ENCODE measurements at regions not wholly inside any gene's neighbourhood (a gene's known extent, or its start where the extent isn't known, plus 50 kb on each side); places are given as distances from the start of the nearest gene placed in this dataset.
"Not testable (repeated sequence)": the region's sequence is repeated elsewhere in the genome, so short reads cannot be mapped to it uniquely, and the experiment has no call there.

GRCh38 chr6:168929871-168930450 lies 323.7 kb downstream of the THBS2 start:
- DNase-seq: no peak

DNA sequence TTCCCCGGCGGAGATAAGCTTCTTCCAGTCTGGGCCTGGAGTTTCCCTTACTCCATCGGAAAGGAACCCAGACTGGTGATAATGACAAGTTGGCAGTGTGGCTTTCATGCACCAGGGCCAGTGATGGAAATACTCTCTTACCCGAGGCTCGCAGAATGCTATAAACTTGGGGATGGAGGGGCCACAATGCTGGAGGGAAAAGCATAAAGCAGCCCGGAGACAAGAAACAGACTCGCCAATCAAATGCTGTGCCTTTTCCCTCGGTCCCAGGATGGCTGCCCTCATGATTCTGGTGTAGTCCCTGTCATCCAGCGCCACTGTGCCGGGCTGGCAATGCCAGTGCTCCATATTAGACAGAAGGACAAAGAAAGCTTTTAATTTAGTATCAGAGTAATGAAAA lies 325.6 kb downstream of the THBS2 start:
- no peak for DNase-seq

GRCh38 chr6:168927026-168927425 lies 326.6 kb downstream of the THBS2 start:
- no peak for DNase-seq

DNA sequence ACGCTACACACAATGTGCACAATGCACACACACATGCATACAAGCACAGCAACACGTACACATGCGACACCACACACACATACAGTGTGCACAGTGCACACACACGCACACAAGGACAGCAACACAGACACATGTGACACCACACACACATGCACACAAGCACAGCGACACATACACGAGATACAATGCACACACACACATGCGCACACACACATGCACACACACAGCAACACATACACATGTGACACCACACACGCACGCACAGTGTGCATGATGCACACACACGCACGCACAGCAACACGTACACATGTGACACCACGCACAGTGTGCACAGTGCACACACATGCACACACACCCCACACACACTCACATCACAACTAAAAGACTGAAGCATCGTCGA lies 327.3 kb downstream of the THBS2 start:
- no peak for DNase-seq

- no peak for DNase-seq
Observed at GRCh38 chr6:168925671-168926070, 328.0 kb downstream of the THBS2 start.

- no peak for DNase-seq
Observed at GRCh38 chr6:168923171-168923570, 330.5 kb downstream of the THBS2 start.

GRCh38 chr6:168922436-168922835 lies 331.2 kb downstream of the THBS2 start:
- no peak for DNase-seq

- DNase-seq: no peak
Observed at GRCh38 chr6:168920289-168920688, 333.4 kb downstream of the THBS2 start.

DNA sequence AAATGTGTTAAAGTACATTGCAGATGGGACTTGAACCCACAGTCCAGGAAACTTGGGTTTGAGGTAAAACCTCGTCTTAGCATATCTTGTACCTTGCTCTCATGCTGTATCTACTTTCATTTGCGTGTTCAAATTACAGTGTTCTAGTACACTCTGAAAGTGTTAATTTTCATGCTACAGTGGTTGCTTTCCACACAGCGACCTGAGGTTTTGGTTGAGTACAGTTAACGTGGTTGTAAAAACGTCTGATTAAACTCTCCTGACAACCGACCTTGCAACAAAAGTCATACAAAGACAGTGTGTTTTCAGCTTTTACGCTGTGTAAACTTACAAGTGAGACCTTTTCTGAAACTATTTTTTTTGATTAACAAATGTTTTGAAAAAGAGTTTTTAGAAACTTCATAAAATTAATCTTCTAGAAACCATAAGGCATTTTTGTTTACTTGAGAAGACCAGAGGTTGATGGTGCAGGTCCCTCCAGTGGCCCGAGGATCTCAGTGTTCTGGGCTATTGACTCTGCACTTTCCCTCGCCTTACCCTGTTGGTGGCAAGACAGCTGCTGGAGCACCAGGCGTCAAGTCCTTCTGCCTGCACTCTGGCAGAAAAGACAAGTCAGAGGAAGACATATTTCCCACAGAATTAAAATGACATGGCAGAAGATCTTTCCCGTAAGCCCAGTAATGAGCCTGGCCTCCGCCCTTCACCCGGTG lies 334.0 kb downstream of the THBS2 start:
- DNase-seq: no peak

- no peak for DNase-seq
Observed at GRCh38 chr6:168916576-168917211, 337.0 kb downstream of the THBS2 start.

DNA sequence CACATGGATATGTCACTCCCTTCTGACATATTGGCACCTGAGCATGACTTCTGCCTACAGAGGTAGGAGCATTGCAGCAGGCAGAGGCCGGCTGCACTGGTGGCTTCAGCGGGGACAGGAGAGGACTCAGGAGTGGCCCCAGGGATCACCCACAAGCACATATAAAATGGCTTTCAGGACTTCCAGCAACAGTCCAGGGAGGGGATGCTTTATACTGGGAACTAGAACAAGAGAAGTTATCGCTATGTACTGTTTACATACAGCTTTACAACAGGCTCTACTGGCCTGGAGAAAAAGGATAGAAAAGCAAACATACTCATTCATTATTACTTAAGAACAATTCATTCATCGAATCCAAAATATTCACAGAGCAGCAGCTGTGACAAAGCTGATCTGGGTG lies 337.8 kb downstream of the THBS2 start:
- DNase-seq: no peak

GRCh38 chr6:168915242-168915641 lies 338.4 kb downstream of the THBS2 start:
- no peak for DNase-seq

DNA sequence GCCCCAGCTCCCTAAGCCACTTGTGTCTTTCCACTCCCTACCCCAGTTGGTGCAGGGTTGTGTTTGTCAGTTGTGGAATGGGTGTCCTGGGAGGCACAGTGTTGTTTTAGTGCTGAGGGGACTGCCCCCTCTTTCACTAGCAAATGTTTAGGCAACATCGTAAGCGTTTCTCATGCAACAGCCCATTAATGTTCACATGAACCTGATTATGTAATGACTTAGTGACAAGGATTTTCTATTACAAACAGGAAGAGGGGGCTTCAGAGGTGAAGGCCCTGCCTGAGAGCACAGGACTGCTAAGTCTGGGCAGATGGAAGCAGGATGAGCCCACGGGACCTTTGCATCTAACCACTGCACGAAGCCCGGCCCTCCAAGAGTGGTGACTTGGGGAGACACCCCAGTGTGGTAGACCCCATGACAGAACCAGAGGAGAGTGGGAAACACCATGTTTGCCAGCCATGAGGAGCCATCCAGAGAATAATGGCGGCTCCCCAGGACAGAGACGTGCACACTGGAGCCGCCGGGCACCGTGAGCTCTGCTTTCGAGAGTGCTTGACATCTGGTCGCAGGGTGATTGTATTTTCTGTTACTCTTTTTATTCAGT lies 339.7 kb downstream of the THBS2 start:
- DNase-seq: no peak

DNA sequence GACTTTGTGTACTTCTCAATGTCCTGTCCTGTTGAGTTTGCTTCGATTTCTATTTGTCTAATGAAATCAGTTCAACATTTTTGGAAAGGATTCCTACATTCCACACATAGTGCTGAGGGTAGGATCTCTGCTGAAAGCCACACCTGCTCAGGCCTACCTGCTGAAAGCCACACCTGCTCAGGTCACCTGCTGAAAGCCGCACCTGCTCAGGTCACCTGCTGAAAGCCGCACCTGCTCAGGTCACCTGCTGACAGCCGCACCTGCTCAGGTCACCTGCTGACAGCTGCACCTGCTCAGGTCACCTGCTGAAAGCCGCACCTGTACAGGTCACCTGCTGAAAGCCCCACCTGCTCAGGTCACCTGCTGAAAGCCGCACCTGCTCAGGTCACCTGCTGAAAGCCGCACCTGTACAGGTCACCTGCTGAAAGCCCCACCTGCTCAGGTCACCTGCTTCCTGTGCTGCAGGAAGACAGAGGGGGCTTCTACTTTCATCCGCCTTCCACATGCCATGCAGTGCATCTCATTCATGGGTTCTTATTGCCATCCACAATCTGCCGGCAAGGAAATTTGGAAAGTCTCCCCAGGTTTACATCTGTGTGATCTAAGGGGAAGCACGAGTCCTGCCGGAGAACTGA lies 340.3 kb downstream of the THBS2 start:
- not testable (repeated sequence) for DNase-seq

DNA sequence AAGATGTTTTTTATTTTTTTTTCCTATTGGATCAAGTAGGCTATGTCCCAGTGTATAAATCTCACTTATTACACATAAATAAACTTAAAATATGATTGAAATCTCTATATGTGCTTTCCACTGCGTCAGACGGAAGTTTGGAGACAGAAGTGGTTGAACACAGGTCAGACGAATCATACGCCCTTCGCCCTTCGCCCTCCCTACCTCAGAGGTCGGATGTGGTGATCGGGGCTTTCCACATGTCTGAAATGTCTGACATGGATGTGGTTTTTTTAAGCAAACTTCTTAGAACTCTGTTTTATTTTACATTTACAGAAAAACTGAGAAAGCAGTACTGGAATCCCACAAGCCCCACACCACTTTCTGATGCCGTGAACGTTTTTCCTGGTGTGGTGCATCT lies 344.4 kb downstream of the THBS2 start:
- no peak for DNase-seq

DNA sequence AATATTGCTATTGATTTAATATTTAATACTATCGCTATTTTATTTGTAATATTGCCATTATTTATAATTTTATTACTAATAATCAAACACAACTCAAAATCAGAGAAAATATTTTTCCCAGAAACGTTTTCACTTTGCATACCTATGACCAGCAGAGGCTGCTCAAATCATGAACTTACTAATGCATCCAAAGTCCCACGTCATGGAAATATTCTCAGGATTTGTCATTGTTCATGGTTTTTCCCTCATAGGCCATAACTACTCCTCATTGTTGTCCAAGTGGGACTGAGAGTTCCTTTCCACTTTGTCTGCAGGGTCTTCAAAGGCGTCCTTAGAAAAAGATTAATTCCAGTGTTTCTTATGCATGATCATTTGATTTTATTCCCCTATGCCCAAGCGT lies 344.8 kb downstream of the THBS2 start:
- DNase-seq: no peak

DNA sequence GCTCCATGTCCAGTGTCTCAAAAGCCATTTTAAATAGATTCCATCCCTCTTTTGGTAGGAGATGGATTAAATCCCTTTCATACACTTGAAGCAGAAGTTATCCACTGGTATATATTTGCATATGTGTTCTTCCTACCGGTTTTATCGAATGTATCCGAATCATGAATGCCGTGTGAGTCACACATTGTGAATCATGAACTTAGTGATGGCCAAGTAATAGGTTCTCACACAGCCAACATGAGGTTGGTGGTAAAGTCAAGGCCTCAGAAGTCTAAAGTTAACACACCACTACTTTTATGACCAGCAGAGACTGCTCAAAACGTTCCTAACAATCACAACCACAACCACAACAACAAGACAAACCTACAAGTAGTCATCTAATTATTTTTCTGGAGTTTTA lies 345.5 kb downstream of the THBS2 start:
- DNase-seq: no peak

DNA sequence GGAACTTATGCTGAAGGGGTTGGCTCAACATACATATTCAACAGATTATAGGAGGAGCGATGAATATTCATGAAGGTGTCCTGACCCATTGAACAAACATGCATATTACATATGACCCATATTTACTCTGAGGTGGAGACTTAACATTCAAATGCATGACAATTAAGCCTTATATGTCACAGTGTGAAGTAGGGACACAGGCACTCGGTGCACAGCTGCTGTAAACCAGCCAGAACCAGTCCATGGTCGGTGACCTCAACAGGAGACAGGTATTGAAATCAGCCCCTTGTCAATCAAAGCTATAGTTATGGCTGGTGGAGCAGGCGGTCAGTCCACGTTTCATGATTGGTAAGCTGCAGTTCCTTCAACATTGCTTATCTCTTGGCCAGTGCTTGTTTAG lies 347.3 kb downstream of the THBS2 start:
- no peak for DNase-seq

- DNase-seq: no peak
Observed at GRCh38 chr6:168905451-168906090, 348.1 kb downstream of the THBS2 start.

DNA sequence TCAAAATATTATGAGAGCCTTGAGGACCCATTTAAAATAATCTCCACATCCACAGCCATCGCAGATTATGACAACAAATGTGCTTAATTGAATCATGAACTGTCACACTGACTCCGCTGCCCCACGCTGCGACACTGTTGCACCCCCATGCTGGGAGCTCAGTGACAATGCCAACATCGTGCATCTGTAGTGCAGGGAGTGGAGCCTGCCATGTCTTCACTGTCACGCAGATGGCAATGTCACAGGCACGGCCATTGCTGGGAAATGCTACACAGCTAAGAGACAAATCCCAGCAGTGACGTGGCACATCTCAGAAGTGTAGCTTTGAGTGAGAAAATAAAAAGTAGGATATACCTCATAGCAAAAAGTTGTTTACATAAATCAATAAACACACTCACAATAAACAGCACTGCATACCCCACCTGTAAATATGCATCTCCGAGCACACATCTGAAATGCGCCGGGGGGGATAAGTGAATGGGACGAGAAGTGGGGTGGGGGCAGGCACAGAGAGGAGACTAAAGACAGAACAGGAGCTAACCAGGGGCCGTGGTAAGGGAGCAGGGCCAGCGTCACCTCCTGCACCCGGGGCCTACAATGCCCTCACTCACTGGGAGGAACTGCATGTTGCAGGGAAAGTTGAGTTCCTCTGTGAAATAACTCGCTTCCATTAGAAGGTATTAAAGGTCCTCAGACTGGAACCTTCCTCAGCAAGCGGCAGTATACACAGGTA lies 349.9 kb downstream of the THBS2 start:
- DNase-seq: no peak

- DNase-seq: no peak
Observed at GRCh38 chr6:168902075-168902474, 351.6 kb downstream of the THBS2 start.

- no peak for DNase-seq
Observed at GRCh38 chr6:168901076-168901475, 352.6 kb downstream of the THBS2 start.
